CD4-positive, alpha-beta T cell treated with Interleukin-6 for 4 hours (primary cell): ENCODE measurements at regions not wholly inside any gene's neighbourhood (a gene's known extent, or its start where the extent isn't known, plus 50 kb on each side); places are given as distances from the start of the nearest gene placed in this dataset.
"Not testable (repeated sequence)": the region's sequence is repeated elsewhere in the genome, so short reads cannot be mapped to it uniquely, and the experiment has no call there.

Experiments
- DNase-seq: peaks from one replicate; pipeline ENCODE4 v3.0.0-alpha.2; 2020; ENCODE audit warnings: mixed read lengths

DNA sequence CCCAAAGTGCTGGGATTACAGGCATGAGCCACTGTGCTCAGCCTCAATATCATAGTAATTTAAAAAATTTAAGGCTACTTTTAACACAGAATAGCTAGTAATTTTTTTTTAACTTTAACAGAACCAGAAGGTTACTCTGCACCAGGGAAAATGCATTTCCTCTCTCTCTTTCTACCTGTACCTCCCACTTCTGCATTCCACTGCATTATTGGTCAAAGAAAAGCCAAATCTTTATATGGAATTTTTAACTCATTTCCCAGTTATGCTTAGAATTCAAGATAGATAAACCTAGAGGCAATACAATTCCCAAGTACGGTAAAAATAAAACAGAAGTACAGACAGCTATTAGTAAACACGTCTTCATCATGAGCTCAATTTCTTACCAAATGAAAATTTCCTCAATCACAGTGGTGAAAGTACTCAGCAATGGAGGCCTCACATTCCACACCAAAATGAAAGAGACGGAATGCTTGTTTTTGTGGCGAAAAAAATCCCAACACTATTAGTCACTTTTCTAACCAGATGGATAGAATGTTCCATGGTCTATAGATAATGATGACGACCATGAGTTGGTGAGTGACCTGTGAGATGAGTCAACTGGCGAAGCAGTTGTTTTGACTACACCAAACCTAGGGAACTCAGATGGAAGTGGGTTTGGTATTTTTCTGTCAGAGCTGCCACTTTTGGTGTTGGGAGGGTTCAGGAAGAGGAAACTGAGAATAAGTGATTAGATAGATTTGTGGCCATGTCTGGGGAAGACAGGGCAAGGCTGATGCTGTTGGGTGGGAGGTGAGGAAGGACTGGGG is 104.7 kb upstream of the SGK1 start:
- DNase-seq, result no peak

DNA sequence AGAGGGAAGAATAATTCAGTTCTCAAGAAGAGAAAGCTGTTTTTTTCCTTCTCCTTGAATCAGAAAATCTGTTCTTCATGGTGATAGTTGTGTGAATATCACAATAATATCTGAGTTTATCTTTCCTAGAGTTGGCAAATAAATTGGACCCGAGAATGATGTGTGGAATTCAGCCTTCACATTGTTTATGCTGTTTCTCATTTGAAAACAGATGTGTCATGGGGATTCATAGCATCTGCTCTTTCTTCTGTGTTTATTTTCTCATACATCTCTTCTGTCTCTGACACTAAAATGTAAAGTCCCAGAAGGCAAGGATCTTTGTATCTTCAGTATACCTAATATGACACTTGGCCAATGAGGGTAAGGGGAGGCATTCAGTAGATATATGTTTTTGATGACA is 103.6 kb upstream of the SGK1 start:
- no peak for DNase-seq

DNA sequence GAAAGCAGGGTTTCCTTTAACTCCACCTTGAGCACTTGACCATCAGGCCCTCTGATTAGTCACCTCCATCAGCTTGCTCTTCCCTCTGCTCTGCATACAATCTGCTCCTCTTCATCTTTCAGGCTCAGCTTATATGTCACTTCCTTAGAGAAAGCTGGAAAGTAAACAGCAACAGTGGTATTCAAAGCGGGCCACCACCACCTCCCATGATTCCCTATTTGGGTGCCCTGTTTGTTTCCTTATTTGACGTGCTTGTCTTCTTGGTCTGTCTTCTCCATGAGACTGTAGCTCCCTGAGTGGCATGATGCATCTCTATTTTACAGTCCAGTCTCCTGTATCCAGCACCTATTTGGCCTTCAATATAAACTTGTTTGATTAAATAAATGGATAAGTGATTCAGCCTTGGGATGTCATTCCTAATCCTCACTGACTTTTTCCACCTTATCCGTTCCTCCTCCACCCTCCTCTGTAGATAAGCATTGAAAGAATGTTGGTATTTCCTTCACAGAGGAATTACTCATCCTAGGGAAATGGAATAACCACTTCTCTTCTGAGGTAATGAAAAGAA is 102.8 kb upstream of the SGK1 start:
- no peak for DNase-seq

DNA sequence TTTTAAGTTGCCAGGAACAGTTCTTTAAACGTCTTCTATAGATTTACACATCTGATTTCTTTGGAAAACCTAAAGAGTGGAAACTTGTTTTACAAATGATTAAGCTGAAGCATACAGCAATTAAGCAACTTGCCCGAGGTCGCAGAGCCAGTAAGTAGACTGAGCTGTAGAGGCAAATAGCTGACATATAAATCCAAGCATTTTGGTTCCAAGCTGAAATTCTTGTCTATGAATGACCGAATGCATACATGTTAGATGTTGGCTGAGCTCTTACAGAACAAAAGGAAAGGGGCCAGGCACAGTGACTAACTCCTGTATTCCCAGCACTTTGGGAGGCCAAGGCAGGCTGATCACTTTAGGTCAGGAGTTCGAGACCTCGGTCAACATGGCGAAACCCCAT is 101.8 kb upstream of the SGK1 start:
- no peak for DNase-seq

DNA sequence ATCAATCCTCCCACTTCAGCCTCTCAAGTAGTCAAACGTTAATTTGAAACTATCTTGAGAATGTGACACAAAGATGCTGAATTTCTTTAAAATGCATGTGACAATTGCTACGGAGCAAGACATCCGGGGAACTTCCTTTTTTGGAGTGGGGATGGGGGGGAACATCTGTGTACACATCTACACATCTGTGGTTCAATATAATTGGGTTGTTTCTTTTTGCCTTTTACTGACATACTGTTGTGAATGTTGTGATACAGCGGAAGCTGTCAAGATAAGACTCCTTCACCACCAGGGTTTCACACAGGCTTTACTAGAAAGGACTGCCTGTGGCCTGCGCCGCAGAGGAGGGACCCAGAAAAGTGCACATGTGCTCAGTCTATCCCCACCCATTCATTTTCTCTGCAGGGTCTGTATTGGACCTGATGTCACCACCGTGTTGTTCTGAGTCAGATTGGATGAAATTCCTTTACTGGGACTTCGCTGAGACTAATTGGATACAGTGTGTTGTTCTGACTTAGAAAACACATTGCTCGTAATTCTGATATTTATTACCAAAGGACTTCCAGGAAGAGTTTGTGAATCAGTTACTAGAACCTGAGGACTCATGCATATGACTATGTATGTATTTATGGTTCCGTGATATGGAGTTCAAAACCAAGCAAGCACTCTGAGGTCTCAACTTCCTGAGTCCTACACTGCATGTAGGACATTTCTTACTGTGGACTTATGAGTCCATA is 98.7 kb upstream of the SGK1 start:
- no peak for DNase-seq

DNA sequence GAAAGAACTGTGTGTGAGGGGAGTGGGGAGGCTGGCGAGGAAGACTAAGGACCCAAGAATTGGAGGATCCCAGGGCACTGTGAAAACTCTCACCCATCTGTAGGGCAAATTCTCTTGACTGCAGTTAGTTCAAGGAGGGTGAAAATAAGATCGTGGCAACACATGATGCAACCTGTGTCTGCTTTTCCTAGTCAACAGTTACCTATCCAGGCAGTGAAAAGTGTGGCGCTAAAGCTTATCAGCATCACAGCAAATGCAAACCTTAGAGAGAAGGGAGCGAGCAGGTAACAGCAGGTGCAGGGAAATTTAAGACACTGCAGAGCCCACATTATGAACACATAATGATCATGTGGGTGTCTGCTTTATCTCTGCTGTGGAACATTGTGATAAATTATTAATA is 97.7 kb upstream of the SGK1 start:
- DNase-seq, result no peak

DNA sequence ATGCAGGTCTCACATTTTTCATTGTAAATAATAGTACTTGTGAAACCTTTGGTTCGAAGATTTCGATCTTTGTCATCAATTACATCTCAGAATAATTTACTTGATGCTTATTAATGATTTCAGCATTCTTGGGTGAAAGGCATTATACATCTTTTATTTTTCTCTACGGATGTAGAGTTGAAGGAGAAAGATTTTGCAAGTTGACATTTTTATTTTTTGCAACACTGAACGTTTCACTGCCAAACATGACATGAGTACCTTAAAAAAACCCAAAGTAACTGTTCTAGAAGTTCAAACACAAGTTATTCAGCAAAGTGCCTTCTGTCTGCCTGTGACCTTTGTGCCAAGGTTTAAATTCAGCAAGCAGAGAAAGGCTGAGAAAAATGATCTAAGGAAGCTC is 97.3 kb upstream of the SGK1 start:
- DNase-seq, result no peak

DNA sequence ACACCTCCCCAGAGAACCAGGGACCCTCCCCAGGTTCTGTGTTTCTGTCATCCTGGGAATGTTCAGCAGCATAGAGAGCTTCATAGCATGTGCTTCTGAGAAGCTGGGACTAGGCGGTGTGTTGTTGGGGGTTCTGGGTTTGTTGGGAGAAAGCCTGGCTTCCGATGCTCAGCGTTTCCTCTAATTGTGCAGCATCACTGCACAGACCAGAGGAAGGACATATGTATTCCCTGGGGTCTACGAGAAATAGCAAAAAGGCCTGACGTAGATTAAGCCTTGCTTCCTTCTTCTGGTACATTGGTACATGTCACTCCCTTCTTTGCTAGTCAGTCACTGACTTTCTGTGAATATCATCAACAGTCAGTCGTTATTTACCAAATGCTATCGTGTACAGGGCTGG is 96.9 kb upstream of the SGK1 start:
- no peak for DNase-seq

DNA sequence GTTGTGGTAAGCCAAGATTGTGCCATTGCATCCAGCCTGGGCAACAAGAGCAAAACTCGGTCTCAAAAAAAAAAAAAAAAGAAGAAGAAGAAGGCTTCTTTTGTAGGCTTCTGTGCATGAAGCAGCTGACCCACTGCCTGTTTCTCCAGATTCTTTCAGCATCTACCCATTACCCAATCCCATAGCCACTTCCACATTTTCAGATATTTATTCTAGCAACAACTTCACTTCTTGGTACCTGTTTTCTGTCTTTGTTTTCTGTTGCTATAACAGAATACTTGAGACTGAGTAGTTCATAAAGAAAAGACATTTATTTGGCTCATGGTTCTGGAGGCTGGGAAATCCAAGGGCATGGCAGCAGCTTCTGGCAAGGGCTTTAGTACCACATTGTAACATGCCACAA is 95.3 kb upstream of the SGK1 start:
- DNase-seq, result no peak

DNA sequence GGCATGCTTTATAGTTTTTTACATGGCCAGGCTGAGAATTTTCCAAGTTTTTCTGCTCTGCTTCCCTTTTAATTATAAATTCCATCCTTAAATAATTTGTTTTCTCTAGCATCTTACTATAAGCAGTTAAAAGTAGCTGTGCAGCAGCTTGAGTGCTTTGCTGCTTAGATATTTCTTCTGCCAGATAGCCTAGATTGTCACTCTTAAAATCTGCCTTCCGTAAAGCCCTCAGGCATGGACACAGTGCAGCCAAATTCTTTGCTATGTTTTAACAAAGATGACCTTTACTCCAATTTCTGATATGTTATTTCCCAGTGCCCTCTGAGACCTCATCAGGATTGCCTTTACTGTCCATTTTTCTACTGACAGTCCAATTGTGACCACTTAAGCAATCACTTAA is 92.6 kb upstream of the SGK1 start:
- DNase-seq, result no peak

DNA sequence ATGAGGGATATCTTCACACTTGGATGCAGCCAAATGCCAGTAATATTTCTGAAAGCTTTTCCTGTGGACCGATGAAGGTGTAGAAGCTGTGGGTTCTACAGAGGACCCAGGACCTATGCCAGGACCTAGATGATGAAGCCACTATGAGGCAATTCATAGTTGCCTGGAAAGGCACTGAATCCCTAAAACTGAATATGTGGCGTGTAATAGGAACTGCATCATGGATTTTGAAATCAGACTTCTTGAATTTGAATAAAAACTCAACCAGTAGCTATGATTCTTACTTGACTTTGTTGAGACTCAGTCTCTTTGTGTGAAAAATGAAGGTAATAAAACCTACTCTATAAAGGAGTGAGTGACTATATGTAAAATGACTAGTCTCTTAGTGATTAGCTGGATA is 89.9 kb upstream of the SGK1 start:
- no peak for DNase-seq

DNA sequence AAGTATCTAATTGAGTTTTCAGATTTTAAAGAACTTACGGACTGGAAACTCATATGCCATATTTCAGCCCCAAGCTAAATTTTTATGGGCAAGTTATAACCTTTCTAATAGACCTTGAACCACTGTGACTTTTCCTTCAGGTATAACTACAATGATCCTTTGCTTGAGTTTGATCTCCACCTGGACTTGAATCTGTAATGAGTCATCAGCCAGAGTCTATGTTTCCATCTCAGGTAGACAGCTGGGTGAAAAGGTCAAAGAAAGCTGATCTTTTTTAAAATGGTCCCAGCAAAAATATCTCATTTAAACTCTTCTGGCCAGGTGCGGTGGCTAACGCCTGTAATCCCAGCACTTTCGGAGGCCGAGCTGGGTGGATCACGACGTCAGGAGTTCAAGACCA is 88.4 kb upstream of the SGK1 start:
- DNase-seq, result no peak

DNA sequence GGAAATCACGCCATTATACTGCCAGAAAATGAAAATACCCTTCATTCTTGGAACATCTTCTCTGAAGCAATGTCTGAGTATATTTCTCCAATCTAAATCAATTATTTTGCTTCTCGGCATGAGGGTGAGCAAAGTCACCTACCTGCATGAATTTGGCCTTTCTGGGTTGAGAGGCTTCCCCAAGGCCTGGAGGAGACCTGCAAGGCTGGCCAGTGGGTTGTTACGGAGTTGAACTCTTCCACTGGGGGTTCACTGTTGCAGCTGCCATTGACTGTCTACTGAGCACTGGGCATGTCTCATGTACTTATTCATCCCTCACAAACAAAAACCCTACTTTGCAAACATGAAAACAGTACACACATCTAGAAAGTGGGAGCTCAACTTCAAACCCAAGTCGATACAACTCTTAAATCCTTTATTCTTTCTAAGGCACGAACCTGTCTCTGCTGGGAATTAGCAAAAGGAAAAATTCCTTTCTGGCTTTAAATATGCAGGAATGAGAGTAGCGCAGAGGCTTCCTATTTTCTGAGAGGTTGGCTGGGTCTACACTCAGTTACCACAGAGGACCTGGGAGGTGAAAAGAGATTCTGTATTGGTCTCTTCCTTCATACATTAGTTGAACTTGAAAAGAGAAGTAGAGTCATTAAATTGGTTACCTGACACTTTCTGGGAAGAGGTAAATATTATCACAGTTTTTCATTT is 87.6 kb upstream of the SGK1 start:
- no peak for DNase-seq

DNA sequence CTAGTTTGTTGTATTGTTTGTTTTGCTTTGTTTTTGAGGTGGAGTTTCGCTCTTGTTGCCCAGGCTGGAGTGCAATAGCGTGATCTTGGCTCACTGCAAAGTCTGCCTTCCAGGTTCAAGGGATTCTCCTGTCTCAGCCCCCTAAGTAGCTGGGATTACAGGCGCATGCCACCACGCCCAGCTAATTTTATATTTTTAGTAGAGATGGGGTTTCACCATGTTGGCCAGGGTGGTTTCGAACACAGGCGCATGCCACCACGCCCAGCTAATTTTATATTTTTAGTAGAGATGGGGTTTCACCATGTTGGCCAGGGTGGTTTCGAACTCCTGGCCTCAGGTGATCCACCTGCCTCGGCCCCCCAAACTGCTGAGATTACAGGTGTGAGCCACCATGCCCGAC is 85.4 kb upstream of the SGK1 start:
- DNase-seq, result not testable (repeated sequence)

DNA sequence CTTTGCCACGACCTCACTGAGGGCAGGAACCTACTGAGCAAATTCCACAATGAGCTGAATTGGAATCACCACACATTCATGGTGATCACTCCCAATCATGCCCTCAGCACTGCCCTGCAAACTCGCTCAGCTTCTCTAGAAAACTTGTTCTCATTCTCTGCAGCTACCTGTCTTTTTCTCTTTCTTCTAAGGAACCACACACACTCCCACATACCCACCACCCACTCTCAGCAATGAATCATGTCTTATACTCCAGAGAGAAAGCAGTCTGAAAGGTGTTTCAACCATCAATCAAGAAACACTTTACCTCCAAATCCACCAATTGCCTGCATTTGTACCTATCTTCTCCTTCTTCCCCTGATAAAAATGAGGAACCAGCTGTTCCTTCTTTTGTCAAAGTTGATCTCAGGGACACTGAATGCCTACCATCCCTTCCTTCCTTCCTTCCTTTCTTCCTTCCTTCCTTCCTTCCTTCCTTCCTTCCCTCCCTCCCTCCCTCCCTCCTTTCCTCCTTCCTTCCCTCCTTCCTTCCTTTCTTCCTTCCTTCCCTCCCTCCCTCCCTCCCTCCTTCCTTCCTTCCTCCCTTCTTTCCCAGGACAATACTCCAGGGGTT is 84.6 kb upstream of the SGK1 start:
- no peak for DNase-seq

DNA sequence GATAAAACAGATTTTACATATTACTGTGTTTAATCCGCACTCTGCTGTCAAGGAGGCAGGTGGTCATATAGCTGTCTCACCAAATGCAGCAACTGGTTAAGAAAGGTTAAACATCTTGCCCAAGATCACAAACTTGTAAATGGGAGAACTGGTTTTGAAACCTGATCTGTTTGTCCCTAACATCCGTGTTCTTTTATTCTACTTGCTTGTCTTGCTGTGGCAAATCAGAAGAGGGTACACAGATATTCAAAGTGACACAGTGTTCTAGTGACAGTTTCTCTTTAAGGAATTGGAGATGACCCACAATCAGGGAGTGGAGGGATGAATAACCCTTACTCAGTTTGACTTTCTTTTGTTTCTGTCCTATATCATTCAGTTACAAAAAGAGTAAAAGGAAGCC is 83.0 kb upstream of the SGK1 start:
- DNase-seq, result no peak

DNA sequence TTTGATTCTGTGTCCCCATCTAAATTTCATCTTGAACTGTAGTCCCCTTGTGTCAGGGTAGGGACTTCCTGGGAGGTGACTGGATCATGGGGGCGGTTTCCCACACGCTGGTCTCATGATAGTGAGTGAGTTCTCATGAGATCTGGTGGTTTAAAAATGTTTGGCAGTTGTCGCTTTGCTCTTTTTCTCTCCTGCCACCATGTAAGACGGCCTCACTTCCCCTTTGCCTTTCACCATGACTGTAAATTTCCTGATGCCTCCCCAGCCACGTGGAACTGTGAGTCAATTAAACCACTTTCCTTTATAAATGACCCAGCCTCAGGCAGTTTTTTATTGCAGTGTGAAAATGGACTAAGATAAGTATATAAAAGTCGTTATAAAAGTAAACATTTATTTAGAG is 80.5 kb upstream of the SGK1 start:
- no peak for DNase-seq

DNA sequence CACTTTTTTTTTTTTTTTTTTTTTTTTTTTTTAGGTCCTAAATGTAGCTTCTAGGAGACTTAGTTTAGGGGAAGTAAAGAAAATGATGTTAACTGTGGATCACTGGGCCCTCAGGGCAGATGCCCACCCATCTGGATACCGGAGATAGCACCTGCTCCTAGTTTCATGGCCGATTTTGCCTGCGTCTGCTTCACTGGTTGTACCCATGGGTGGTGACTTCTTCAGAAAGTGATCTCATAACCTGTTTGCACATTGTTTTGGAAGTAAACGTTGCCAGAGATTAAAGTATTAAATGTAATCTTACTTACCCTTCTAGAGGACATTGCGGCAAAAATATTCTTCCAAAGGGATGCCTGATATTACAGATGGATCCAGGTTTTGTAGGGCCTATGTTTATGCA is 79.8 kb upstream of the SGK1 start:
- no peak for DNase-seq

DNA sequence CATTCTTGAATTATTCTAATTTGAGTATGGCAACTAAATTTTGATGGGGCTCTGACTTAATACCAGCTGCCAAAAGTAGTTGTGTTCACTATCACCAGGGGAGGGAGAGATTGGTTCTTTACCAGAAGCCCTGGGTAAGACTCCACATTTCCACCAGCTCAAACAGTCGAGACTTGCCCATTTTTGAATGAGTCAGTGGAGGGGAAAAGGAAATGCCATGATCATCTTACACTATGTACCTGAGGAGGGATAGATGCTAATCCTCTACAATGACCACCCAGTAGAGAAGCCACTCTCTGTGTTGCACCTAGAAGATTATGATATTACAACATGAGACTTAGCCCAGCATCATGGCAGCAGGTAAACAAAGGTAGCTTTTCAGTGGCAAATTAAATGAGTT is 77.0 kb upstream of the SGK1 start:
- no peak for DNase-seq

DNA sequence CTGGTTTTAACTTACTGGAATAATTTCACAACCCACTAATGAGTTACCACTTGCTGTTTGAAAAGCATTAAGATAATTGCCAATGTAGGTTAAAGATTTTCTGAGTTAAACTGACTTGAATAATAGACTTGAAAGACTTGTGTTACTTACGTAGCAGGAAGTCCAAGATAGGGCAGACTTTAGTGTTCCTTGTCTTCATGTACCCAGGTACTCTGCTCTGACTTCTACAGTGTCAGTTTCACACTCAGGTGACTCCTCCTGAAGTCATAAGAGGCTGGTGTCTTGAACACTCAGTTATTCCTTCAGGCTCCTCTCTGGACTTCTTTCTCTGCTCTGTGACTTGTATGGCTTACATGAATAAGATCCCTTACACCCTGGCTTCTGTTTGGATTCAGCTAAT is 76.3 kb upstream of the SGK1 start:
- DNase-seq, result no peak

DNA sequence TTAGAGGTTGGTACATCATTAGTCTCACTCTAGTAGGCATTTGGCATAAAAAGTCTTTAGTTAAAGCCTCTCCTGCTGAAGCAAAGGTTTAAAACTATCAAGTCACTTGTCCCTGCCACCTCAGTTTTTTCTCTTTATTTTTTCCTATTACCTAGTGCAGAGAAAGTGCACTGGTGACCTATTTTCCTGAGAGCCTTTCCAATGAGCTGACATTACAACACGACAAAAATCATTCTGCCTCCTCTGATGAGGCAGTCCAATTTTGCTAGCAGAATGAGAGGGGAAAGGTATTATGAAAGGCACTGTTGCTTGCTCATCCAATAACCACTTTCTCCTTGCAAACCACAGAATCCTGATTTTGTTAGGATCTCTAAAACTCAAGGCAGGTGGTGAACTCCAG is 73.3 kb upstream of the SGK1 start:
- DNase-seq, result no peak

DNA sequence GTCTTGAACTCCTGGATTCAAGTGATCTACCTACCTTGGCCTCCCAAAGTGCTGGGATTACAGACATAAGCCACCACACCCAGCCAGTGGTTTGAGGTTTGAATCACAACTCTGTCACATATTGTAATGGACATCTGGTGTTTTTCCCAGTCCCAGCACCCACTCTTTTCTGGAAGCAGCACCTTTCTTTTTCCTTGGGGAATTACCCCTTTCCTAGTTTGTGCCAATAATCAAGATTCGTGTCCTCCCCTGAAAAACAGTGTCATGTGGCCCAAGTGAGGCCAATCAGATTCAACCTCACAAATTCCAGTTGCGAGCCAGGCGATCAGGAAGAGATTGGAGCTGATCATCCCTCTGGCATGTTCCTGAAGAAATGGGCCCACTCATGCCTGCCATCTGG is 71.7 kb upstream of the SGK1 start:
- no peak for DNase-seq

DNA sequence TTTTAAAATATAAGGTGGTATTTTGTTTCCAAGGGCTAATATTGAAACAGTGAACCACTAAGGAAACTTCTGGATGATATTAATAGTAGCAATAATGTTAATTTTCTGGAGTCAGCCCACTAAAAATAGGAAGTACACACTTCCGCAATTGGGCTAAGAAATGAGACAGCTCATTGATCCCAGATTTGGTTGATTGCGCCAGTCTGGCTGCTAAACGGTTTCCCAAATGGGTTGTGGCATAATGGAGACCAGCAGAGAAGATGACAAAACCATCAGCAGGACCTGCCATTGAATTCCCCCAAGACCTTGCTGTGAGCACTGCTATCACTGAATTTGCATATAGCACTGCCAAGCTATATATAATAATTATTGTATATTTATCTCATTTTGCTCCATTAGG is 71.2 kb upstream of the SGK1 start:
- no peak for DNase-seq
